Psoas muscle (tissue), 7 donors: ENCODE measurements at regions not wholly inside any gene's neighbourhood (a gene's known extent, or its start where the extent isn't known, plus 50 kb on each side); places are given as distances from the start of the nearest gene placed in this dataset.

Source experiments
- ATAC-seq, 4 donors: fragments of 200-7000 bp; cut with Tn5 transposase; one replicate each; pipeline ENCODE4 v1.9.1; 2020; ENCODE audit warnings: moderate library complexity in 3 of 4, mild to moderate bottlenecking in 2 of 4
- DNase-seq, 2 donors: peaks; one replicate each; pipeline ENCODE4 v3.0.0-alpha.2; 2020
- H3K27ac ChIP-seq: fragments of 200-600 bp; one replicate; pipeline ENCODE4 v1.8.0; 2022
- H3K27me3 ChIP-seq, 3 donors: fragments of 200-600 bp in 1 of 3; one replicate each; pipeline versions ENCODE4 v1.6.1 to v1.8.0; 2013 to 2022; ENCODE audit warnings: low read length in 2 of 3, mild to moderate bottlenecking in 2 of 3, moderate library complexity in 1 of 3; ENCODE audit not compliant: insufficient read depth in 3 of 3
- H3K36me3 ChIP-seq, 2 donors: fragments of 200-600 bp in 1 of 2; one replicate each; pipeline versions ENCODE4 v1.6.1 to v1.8.0; 2013 to 2022; ENCODE audit warnings: low read depth in 1 of 2, mild to moderate bottlenecking in 1 of 2, moderate library complexity in 1 of 2; ENCODE audit not compliant: insufficient read depth in 1 of 2
- H3K4me1 ChIP-seq: fragments of 200-600 bp; one replicate; pipeline ENCODE4 v1.8.0; 2022
- H3K4me3 ChIP-seq: fragments of 200-600 bp; one replicate; pipeline ENCODE4 v1.8.0; 2022; ENCODE audit warnings: mild to moderate bottlenecking
- H3K9me3 ChIP-seq: fragments of 200-600 bp; one replicate; pipeline ENCODE4 v1.8.0; 2022
- CTCF ChIP-seq: fragments of 200-600 bp; IDR thresholded peaks from one replicate; pipeline ENCODE4 v1.8.0; 2022; ENCODE audit warnings: antibody characterized with exemption
- WGBS, 3 donors: extraction: QIAGEN DNeasy Blood & Tissue Kit; methylation state at CpG; one replicate each; pipeline versions ENCODE4 v1.1.6 to v1.1.7; 2013; 5-methylcytosine and 5-hydroxymethylcytosine counted together
- intact Hi-C, 2 donors: fragments of 100-400 bp; cut with DNase I; formaldehyde crosslinking; loops; one replicate each; pipeline versions ENCODE4 v1.11.0 to v1.14.2; 2022
- donor health status: healthy with polysubstance abuse.
- donor health status: DM: no; HTN: no; CAD: no; lungs with moderate emphysema.
- donor health status: Bipolar disorder and iron deficiency.
- donor health status: healthy.
- donor health status: DM: yes; HTN: yes; CAD: no.
- donor health status: DM: no; HTN: no; CAD: no.
- donor health status: DM: yes; HTN: yes; CAD: no.

DNA sequence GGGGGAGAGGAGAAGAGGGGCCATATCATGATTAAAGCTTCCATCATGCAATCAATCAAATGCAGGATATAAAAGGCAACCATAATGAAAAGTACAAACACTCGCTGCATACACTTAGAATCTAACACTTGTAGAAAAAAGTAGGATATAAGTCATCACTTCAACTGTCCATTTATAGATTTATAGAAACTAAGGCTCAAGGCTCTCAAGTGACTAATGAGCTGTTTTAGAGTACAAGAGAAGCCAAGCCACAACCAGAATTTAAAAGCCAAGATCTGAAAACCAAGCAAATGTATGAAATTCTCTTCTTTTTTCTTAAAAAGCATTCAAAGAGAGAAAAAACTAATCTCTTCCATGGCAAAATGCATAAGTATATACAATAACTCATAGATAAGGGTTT, 160.2 kb upstream of the BLID start:
- DNase-seq, result no peak
- H3K9me3 ChIP-seq, result no peaks in the 10 kb centered on the region
- no peaks in the 10 kb centered on the region for H3K27me3 ChIP-seq
- intact Hi-C loops, result loop anchor here in 1 of 2 donors (5.0 kb wide), 1 partner anchor 506 kb away; no protein-coding TSS in a partner anchor
- no peak for ATAC-seq
- WGBS, 3 donors, result 91 to 100% (median 98%) methylated on average over 1 of the region's 1 CpG
- no peak for TF ChIP-seq CTCF
- no peak overlapping the region for H3K27ac ChIP-seq
- H3K4me1 ChIP-seq, result no peaks in the 10 kb centered on the region
- H3K36me3 ChIP-seq, result no peaks in the 10 kb centered on the region
- no peak overlapping the region for H3K4me3 ChIP-seq

GRCh38 chr11:122275508-122275907, 159.5 kb upstream of the BLID start:
- no peak for DNase-seq
- Histone ChIP-seq H3K9me3 (no peaks in the 10 kb centered on the region), H3K4me1 (no peaks in the 10 kb centered on the region), H3K27me3 (no peaks in the 10 kb centered on the region), H3K27ac (no peak overlapping the region), H3K4me3 (no peak overlapping the region), H3K36me3 (no peaks in the 10 kb centered on the region)
- whole genome bisulfite sequencing, 3 donors, result 66 to 85% (median 74%) methylated on average over 4 of the region's 4 CpGs
- no peak for ATAC-seq
- TF ChIP-seq CTCF, result no peak
- intact Hi-C loops, result loop anchor here in 1 of 2 donors (5.0 kb wide), 1 partner anchor 507 kb away; no protein-coding TSS in a partner anchor

DNA sequence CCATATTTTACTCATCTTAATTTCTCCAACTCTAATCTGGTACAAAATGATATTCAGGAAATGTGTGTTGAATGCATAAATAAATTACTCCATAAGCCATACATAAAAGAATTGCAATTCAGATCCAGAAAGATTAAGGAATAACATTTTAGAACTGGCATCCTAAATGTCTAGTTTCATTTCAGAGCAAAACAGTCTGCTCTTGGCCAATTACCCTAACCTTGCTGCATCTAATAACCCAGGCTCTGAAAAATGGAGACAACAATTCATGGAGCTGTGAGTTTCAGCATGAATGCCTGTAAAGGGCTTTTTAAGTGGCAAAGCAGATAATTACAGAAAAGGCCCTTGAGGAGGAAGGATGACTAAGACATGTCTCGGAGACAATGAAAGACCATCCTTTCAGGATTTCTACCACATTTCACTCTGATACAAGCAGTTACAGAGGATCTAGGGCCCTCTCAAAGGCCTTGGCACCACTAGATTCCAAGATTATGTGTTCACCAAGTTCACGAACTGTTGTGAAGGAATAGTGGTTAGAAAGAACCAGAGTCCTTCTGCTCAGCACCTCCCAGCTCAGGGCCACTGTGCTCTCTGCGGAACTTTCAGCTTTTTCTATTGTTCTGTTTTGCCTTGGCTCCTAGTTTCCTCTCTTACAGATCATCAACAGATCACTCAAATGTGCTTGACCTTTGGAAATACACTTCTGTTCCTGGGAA, 157.6 kb upstream of the BLID start:
- Histone ChIP-seq H3K4me1 (no peaks in the 10 kb centered on the region), H3K36me3 (no peaks in the 10 kb centered on the region), H3K27ac (no peak overlapping the region), H3K9me3 (no peaks in the 10 kb centered on the region), H3K4me3 (no peak overlapping the region), H3K27me3 (no peaks in the 10 kb centered on the region)
- intact Hi-C loops, result loop anchor here in 1 of 2 donors (1.0 kb wide), 1 partner anchor 31 kb away; no protein-coding TSS in a partner anchor
- no peak for DNase-seq
- TF ChIP-seq CTCF, result no peak
- WGBS, 3 donors, result 86 to 92% (median 92%) methylated on average over 3 of the region's 3 CpGs
- no peak for ATAC-seq

DNA sequence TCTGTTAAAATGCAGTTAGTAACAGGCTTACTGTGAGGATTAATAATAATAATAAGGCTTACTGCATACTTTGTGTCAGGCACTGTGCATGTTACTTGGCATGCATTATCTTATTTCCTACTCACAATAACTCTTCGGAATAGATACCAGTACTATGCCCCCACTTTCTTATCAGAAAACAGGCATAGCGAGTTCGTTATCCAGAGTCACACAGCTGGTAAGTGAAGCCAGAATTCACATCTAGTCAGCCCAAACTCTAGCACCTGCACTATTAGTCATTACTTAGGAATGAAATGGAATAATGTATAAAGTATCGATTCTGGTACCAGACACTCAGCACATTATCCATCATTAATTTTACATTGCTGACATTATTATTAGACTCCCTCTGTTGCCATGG, 155.7 kb upstream of the BLID start:
- intact Hi-C loops, result no loop called here
- 53 to 76% (median 68%) methylated on average over 4 of the region's 4 CpGs for WGBS, 3 donors
- H3K27ac ChIP-seq, result no peak overlapping the region
- no peak for TF ChIP-seq CTCF
- H3K4me1 ChIP-seq, result no peaks in the 10 kb centered on the region
- DNase-seq (no peak), ATAC-seq (peak in 1 of 4 donors; percentile 11)
- H3K9me3 ChIP-seq, result no peaks in the 10 kb centered on the region
- no peaks in the 10 kb centered on the region for H3K36me3 ChIP-seq
- no peaks in the 10 kb centered on the region for H3K27me3 ChIP-seq
- no peak overlapping the region for H3K4me3 ChIP-seq

DNA sequence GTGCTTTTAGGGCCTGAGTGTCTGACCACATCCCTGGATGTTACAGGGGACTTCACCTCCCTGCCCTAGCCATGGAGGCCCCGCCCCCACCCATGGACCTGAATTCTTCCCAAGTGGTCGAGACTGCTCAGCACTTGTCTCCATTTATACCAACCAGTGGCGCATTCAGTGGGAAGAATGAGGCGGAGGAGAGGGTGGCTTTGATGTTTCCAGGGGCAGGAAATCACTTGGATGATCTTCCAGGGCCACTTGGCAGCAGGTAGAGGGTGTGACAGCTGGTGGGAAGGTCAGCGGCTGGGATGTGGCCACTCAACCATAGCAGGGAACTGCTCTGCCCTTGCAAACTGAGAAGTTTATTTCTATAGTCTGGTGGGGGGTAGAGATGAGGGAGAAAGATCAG, 155.1 kb upstream of the BLID start:
- TF ChIP-seq CTCF, result no peak
- DNase-seq, result no peak
- no peak overlapping the region for H3K27ac ChIP-seq
- WGBS, 3 donors, result 36 to 40% (median 36%) methylated on average over 5 of the region's 5 CpGs
- no peaks in the 10 kb centered on the region for H3K36me3 ChIP-seq
- H3K4me3 ChIP-seq, result no peak overlapping the region
- H3K9me3 ChIP-seq, result no peaks in the 10 kb centered on the region
- no peaks in the 10 kb centered on the region for H3K27me3 ChIP-seq
- ATAC-seq, result peak; percentile 58 to 82 (median 67)
- intact Hi-C loops, result no loop called here
- H3K4me1 ChIP-seq, result no peaks in the 10 kb centered on the region
